Progenitor cell of endocrine pancreas (in vitro differentiated cells): ENCODE measurements at regions not wholly inside any gene's neighbourhood (a gene's known extent, or its start where the extent isn't known, plus 50 kb on each side); places are given as distances from the start of the nearest gene placed in this dataset.

Source experiments
- DNase-seq: peaks from one replicate; pipeline ENCODE4 v3.0.0; 2021; ENCODE audit warnings: low spot score; ENCODE audit not compliant: unreplicated experiment
- H3K27ac Mint-ChIP-seq: 2 replicates; pipeline ENCODE4 v1.8.0; 2021; ENCODE audit warnings: mild to moderate bottlenecking, moderate library complexity, mixed read lengths
- H3K27me3 Mint-ChIP-seq: 2 replicates; pipeline ENCODE4 v1.8.0; 2021; ENCODE audit warnings: mixed read lengths
- H3K36me3 Mint-ChIP-seq: 2 replicates; pipeline ENCODE4 v1.8.0; 2022; ENCODE audit warnings: mixed read lengths; ENCODE audit not compliant: insufficient read depth
- H3K4me1 Mint-ChIP-seq: 2 replicates; pipeline ENCODE4 v1.8.0; 2021; ENCODE audit warnings: low read depth, mixed read lengths
- H3K4me3 Mint-ChIP-seq: 2 replicates; pipeline ENCODE4 v1.8.0; 2021; ENCODE audit warnings: low read depth, mild to moderate bottlenecking, moderate library complexity, mixed read lengths
- H3K9me3 Mint-ChIP-seq: 2 replicates; pipeline ENCODE4 v1.8.0; 2021; ENCODE audit warnings: low read depth, mixed read lengths
- TF ChIP-seq, protein P1 (sequence below): fragments of 200-600 bp; sonication (generic); IDR thresholded peaks from one replicate; pipeline ENCODE4 v1.5.0; 2021; ENCODE audit warnings: antibody characterized with exemption, mild to moderate bottlenecking; ENCODE audit not compliant: unreplicated experiment

DNA sequence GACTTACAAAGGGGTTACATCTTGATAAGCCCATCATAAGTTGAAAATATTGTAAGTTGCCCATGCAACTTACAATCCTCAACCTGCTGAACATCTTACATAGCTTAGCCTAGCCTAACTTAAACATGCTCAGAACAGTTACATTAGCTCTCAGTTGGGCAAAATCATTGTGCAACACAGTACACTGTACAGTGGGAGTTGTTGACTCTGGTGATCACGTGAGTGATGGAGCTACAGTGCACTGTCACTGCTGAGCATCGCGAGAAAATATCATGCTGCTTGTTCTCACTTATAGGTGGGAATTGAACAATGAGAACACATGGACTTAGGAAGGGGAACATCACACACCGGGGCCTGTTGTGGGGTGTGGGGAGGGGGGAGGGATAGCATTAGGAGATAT lies 214.9 kb upstream of the ZMIZ1 start:
- no peaks in the 10 kb centered on the region for H3K4me1 Mint-ChIP-seq
- TF ChIP-seq, protein P1, sequence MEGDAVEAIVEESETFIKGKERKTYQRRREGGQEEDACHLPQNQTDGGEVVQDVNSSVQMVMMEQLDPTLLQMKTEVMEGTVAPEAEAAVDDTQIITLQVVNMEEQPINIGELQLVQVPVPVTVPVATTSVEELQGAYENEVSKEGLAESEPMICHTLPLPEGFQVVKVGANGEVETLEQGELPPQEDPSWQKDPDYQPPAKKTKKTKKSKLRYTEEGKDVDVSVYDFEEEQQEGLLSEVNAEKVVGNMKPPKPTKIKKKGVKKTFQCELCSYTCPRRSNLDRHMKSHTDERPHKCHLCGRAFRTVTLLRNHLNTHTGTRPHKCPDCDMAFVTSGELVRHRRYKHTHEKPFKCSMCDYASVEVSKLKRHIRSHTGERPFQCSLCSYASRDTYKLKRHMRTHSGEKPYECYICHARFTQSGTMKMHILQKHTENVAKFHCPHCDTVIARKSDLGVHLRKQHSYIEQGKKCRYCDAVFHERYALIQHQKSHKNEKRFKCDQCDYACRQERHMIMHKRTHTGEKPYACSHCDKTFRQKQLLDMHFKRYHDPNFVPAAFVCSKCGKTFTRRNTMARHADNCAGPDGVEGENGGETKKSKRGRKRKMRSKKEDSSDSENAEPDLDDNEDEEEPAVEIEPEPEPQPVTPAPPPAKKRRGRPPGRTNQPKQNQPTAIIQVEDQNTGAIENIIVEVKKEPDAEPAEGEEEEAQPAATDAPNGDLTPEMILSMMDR, result no peak
- H3K4me3 Mint-ChIP-seq, result no peak overlapping the region
- DNase-seq, result no peak
- no peaks in the 10 kb centered on the region for H3K36me3 Mint-ChIP-seq
- no peaks in the 10 kb centered on the region for H3K9me3 Mint-ChIP-seq
- no peak overlapping the region for H3K27ac Mint-ChIP-seq
- peaks cover 20% of the 10 kb centered on the region for H3K27me3 Mint-ChIP-seq

DNA sequence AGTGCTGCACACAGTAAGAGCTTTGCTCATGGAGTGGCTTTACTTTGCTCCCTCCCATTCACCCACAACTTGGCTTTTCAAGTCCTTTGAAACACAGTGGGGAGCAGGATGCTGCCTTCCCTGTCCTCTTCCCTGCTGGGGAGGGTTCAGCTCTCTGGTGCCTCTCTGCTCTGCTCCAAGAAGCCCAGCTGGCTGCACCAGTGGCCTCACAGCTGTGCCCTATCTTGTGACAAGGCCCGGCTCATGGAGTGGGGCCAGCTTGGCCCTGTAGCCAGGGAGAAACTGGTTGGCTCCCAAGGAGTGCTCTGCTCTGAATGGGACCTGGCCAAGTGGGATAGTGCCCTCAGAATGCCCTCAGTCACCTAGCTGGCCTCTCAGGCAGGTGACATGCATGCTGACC lies 212.3 kb upstream of the ZMIZ1 start:
- no peaks in the 10 kb centered on the region for H3K36me3 Mint-ChIP-seq
- H3K9me3 Mint-ChIP-seq, result no peaks in the 10 kb centered on the region
- no peaks in the 10 kb centered on the region for H3K4me1 Mint-ChIP-seq
- TF ChIP-seq, protein P1, result no peak
- H3K27ac Mint-ChIP-seq, result no peak overlapping the region
- no peak overlapping the region for H3K4me3 Mint-ChIP-seq
- peaks cover 35% of the 10 kb centered on the region for H3K27me3 Mint-ChIP-seq
- DNase-seq, result no peak

DNA sequence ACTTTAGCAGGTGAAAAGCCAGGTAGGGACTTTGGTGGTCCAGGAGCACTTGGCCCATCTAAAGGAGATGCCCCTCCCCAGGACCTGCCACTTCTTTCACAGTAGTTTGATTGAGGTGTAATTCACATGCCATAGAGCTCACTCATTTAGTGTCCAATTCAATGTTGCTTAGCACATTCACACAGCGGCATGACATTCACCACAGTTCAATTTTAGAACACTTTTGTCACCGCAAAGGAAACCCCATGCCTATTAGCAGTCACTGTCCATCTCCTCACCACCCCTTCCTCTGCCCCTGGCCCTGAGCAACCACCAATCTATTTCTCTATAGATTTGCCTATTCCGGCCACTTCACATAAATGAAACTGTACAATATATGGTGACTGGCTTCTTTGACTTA lies 211.6 kb upstream of the ZMIZ1 start:
- Mint-ChIP-seq H3K4me1 (no peaks in the 10 kb centered on the region), H3K27ac (no peak overlapping the region), H3K27me3 (peaks cover 40% of the 10 kb centered on the region)

DNA sequence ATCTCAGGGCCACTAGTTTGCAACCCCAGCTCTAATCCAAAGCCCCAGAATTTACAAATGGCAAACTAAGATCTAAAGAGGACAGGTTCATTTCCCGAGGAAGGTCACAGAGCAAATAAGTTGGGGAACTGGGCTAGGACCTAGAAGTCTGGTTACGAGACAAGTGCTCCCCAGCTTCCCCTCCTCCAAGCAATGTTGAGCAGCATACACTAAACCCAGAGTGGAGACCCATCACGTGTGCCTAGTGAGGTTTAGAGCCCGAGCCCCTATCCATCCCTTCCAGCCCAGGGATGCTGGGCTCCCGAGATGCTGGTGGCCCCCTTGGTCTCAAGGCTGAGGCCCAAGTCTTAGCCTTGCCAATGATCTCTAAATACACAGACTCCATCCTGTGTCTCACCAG lies 209.5 kb upstream of the ZMIZ1 start:
- Mint-ChIP-seq H3K27ac (no peak overlapping the region), H3K9me3 (no peaks in the 10 kb centered on the region), H3K4me1 (no peaks in the 10 kb centered on the region), H3K36me3 (no peaks in the 10 kb centered on the region), H3K4me3 (no peak overlapping the region), H3K27me3 (peaks cover 49% of the 10 kb centered on the region)
- TF ChIP-seq, protein P1, result no peak
- no peak for DNase-seq

More for the DNA sequence above, 211.6 kb upstream of the ZMIZ1 start:
- H3K36me3 Mint-ChIP-seq, result no peaks in the 10 kb centered on the region
- no peak for DNase-seq
- TF ChIP-seq, protein P1, result no peak
- H3K9me3 Mint-ChIP-seq, result no peaks in the 10 kb centered on the region
- no peak overlapping the region for H3K4me3 Mint-ChIP-seq

DNA sequence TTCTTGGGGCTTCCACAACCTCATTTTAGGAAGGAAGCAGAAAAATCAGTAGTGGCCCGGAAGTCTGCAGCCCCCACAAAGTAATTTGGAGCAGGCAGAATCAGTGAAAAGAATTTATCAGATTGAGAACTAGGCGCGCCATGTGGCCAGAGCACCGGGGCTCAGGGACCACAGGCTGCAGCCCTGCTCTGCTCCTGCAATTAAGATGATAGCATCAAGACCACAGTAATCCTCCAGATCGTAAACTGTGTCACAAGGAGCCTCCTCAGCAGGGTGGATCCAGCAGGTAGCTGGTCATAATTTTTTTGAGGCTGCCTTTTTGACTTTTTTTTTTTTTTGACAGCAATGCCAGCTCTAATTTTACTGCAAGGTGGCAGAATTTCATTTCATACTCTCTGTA lies 209.0 kb upstream of the ZMIZ1 start:
- Mint-ChIP-seq H3K4me3 (no peak overlapping the region), H3K27me3 (peaks cover 45% of the 10 kb centered on the region), H3K36me3 (no peaks in the 10 kb centered on the region), H3K27ac (no peak overlapping the region), H3K9me3 (no peaks in the 10 kb centered on the region), H3K4me1 (no peaks in the 10 kb centered on the region)
- DNase-seq, result no peak
- TF ChIP-seq, protein P1, result no peak
